Activated CD8-positive, alpha-beta memory T cell treated with anti-CD3 and anti-CD28 coated beads, Interleukin-2, amount 50 U/mL, for 4 hours (primary cell): ENCODE measurements at regions not wholly inside any gene's neighbourhood (a gene's known extent, or its start where the extent isn't known, plus 50 kb on each side); places are given as distances from the start of the nearest gene placed in this dataset.
"Not testable (repeated sequence)": the region's sequence is repeated elsewhere in the genome, so short reads cannot be mapped to it uniquely, and the experiment has no call there.

ENCODE experiments used
- DNase-seq: peaks from one replicate; pipeline ENCODE4 v3.0.0-alpha.2; 2020

DNA sequence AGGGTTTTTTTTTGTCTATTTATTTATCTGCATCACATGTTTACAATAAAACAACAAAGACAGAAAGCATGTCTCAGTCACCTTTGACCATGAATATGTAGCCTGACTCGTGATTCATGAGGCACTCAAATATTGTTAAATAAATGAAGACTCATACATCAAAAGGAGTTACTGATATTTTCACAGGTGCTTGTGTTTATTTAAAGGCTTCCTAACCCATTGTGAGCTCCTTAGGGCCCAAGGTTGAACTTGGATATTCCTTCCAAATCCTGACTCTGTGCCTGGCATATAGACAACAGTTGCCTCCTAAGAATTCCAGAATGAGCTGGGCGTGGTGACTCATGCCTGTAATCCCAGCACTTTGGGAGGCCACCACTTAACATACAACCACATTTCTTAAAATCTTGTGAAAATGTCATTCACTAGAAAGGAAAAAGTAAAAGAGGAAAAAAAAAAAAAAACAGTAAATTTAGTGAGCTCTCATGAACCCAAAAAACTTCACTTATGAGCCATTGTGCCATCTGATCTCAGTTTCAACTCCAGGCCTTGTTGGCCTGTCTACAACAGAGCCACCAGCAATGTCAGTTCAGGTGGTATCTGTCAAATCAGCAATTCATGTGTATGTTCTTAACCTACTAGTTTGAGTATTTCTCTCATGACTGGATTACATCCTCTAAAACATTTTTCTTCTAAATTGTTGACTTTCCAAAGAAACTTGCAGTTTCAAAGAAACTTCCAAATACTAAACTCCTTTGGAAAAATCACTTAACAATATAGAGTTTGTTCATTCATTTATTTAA, 162.7 kb upstream of the MARCKS start:
- DNase-seq: no peak

DNA sequence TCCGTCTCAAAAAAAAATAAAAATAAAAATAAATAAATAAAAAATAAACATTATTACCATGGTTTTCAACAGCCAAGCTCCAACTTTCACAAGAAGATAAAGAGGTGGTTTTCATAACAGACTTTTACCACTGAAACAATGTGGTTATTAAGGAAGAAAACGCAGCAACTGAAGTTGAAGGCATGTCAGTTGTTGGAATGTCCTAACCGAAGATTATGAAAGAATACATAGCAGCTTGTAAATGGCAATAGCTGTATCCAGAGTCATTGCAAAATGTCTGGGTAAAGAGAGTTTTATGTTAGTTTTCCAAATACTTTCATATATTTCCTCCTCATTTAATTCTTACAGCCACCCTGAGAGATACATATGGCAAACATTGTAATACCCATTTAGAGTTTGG, 161.6 kb upstream of the MARCKS start:
- DNase-seq: no peak

GRCh38 chr6:113696960-113697359, 160.2 kb upstream of the MARCKS start:
- DNase-seq: no peak

GRCh38 chr6:113697632-113698410, 159.3 kb upstream of the MARCKS start:
- no peak for DNase-seq

GRCh38 chr6:113699239-113699638, 157.9 kb upstream of the MARCKS start:
- DNase-seq: no peak

DNA sequence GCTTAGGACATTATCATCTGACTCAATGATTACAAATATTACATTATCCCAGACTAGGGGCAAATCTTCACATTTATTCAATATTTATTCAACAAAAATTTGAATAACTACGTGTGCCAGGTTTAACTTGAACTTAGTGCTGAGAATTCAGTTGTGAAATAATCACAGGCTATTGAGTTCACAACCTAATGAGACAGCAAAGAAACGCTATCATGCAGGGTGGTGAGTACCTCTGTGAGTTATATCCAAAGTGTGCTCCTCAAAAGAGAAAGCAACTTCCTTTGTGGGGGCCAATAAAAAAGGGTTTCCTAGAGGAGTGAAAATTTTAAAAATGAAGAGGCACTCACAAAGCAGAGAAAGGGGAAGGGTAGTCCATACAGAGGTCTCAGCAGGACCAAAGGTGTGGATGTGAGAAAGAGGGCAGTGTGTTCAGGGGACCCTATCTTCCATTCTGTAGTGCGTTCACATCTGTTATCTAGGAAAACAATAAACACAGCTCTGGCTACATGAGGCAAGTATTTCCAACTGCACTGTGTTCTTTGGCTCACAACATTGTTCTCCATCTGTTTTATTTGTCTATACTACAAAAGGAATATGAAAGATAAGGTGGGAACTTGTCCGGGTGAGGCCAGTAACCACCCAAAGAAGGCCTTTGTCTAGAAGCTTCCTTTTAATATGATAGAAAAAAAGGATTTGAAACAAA, 155.4 kb upstream of the MARCKS start:
- no peak for DNase-seq

- DNase-seq: no peak
Measured at GRCh38 chr6:113707194-113707593, 150.0 kb upstream of the MARCKS start.

GRCh38 chr6:113709936-113710509, 147.1 kb upstream of the MARCKS start:
- DNase-seq: no peak

DNA sequence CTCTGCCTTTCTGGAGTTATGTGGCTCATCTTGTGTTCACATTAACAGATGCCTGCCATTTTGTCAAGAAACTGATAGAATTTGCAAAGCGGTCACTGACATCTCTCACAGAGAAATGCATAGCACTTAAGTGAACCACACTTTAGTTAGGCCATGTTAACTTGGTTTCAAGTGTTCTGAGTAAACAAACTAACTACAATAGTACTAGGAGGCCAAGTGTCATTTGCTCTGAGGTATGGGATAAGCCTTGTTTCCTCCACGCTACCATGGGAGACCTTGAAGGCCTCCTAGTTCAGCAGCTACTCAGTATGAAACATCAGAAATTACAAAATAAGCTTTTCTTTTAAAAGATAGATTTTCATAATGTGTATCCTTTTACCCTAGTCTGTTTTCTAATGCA, 143.5 kb upstream of the MARCKS start:
- no peak for DNase-seq

DNA sequence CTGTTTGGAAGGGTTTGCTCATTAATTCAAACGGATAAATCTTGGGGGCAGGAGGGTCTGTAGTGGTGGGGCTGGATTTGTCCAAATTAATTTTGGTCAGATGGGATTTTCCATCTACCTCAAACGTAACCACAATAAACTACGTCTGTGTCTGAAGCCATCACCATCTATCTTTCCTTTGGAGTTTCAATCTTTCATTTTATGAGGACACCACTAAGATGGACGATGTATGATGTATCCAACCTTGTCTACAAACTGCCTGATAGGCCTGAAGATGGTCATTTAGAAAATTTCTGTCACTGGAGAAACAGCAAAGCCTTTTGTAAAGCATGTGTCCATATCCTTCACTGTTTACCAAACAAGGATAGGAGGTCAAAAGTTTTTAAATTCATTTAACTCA, 138.6 kb upstream of the MARCKS start:
- no peak for DNase-seq

GRCh38 chr6:113719064-113719463, 138.1 kb upstream of the MARCKS start:
- no peak for DNase-seq

GRCh38 chr6:113719545-113719944, 137.6 kb upstream of the MARCKS start:
- no peak for DNase-seq

GRCh38 chr6:113723182-113723581, 134.0 kb upstream of the MARCKS start:
- DNase-seq: no peak

DNA sequence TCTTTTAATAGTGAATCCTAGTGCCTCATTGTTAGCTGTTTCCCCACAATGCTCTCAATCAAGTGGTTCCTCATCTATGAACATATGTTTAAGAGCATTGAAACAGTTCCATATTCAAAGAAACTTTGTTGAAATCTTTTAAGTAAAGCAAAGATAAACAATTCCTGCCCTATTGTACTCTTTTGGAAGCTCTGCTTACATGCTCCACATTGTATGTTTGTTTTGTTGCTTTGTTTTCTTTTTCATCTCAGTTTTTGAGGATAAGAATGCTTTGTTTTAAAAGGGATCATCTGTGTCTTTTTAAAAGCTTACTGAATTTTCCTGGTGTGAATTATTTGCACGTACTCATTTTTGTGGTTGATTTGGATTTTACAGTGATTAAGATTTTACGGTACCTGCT, 132.2 kb upstream of the MARCKS start:
- not testable (repeated sequence) for DNase-seq

- no peak for DNase-seq
Measured at GRCh38 chr6:113731541-113731940, 125.6 kb upstream of the MARCKS start.

DNA sequence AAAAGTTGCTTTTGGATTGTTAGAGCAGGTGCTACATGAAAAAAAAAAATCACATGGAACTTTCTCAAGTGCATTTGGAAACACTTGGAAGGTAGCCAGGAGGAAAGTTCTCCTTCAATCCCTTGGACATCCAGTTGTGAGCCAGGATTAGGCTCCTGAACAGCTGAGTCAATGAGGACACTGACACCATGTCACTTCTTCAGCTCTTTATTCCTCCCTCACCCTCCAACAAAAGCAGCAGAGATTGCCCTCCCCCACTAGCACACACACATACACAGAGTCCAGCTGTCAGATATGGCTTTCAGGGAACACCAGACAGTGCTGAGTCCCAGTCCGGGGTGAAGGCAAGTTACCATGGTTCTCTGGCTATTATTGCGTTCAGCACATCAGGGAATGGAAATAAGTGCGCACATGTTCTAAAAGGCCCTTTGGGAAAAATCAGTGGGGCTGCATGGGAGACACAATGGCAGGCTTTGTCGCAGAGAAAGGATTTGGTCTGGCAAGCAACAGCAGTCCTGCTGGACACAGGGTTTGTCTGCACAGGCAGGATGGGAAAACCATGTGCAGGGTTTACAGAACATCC, 124.7 kb upstream of the MARCKS start:
- no peak for DNase-seq

- no peak for DNase-seq
Measured at GRCh38 chr6:113733381-113733780, 123.8 kb upstream of the MARCKS start.

GRCh38 chr6:113734982-113735381, 122.2 kb upstream of the MARCKS start:
- no peak for DNase-seq

DNA sequence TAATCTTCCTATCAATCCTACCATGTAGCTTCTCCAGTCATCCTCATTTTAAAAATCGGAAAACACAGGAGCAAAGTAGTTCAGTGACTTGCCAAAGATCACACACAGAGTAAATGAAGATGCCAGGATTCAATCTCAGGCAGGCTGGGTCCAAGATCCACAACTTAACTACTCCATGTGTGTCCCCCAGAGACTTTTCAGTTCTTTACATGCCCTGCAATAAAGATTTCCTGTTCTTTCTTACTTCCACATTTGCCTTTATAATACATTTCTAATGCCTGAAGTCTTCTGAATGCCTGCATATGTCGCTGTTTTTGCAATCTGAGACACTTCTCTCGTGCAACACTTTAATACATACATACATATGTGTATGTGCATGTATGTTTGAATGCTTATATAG, 121.7 kb upstream of the MARCKS start:
- no peak for DNase-seq

DNA sequence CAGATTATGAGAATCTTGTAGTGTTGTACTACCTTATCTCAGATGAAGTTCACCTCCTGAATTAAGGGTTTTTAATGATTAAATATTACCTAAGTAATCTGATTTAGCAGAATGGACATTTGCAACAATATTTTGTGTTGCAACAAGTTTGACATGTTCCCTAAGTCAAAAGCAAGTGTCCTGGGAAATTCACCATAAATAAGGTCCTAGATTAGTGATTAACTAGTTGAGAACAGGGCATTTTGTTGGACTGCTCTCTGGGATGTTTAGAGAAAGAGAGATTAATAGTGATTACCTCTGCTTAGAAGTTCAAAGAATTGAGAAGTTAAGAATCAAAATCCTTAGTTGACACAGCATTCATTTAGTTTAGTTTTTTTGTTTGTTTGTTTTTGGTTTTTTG, 120.2 kb upstream of the MARCKS start:
- DNase-seq: no peak

DNA sequence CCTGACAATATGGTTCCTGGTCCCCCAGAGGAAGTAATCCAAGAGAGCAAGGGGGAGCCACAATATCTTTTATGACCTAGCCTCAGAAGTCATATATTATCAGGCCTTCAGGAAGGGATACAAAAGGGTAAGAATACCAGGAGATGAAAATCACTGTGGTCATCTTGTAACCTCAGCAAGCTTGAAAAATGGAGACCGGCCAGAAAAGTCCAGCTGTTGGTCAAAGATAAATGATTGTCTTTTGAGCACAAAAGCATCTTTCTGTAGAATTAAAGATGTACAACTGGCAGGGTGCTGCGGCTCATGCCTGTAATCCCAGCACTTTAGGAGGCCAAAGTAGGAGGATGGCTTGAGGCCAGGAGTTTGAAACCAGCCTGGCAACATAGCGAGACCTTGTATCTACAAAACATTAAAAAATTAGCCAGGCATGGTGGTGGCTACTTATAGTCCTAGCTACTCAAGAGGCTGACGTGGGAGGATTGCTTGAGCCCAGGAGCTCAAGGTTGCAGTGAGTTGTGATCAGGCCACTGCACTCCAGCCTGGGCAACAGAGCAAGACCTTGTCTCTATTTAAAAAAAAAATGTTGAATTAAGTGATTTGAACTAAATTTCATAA, 118.0 kb upstream of the MARCKS start:
- no peak for DNase-seq

DNA sequence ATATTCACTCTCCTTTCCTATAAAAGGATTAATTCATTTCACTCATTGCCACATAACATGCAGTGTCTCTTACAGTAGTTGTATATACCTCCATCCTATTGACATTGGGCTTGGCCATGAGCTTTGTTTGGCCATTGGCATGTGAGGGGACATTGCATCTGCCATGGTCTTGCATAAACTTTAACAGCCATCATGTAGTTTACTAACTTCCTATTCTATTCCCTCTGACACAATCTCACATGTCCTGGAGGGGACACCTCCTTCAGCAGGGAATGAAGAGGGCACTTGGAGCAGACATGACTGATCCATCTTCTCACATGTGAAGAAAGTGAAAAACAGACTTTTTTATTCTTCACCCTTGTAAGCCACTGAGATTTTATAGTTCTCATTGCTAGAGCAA, 115.5 kb upstream of the MARCKS start:
- DNase-seq: no peak

GRCh38 chr6:113742342-113742741, 114.8 kb upstream of the MARCKS start:
- no peak for DNase-seq
